ENCODE measurements at regions not wholly inside any gene's neighbourhood (a gene's known extent, or its start where the extent isn't known, plus 50 kb on each side); places are given as distances from the start of the nearest gene placed in this dataset.

GRCh38 chr13:50319635-50320255 lies 304.5 kb downstream of the KCNRG start:
- DNase-seq (ENCODE audit: low spot score) = no peak

- no peak for DNase-seq (ENCODE audit: low spot score)
Measured at GRCh38 chr13:50320271-50320862, 305.1 kb downstream of the KCNRG start.

- no peak for DNase-seq (ENCODE audit: low spot score)
Measured at GRCh38 chr13:50322006-50322405, 306.8 kb downstream of the KCNRG start.

- no peak for DNase-seq (ENCODE audit: low spot score)
Measured at GRCh38 chr13:50323440-50324065, 308.3 kb downstream of the KCNRG start.

- no peak for DNase-seq (ENCODE audit: low spot score)
Measured at GRCh38 chr13:50326271-50326670, 311.0 kb downstream of the KCNRG start.

- no peak for DNase-seq (ENCODE audit: low spot score)
Measured at GRCh38 chr13:50326811-50327210, 311.6 kb downstream of the KCNRG start.

- no peak for DNase-seq (ENCODE audit: low spot score)
Measured at GRCh38 chr13:50334115-50334778, 319.0 kb downstream of the KCNRG start.

- DNase-seq (ENCODE audit: low spot score) = no peak
Measured at GRCh38 chr13:50334944-50335343, 319.7 kb downstream of the KCNRG start.

GRCh38 chr13:50339271-50339670 lies 324.0 kb downstream of the KCNRG start:
- DNase-seq (ENCODE audit: low spot score) = no peak

- DNase-seq (ENCODE audit: low spot score) = no peak
Measured at GRCh38 chr13:50340146-50340545, 324.9 kb downstream of the KCNRG start.

- no peak for DNase-seq (ENCODE audit: low spot score)
Measured at GRCh38 chr13:50340551-50341287, 325.5 kb downstream of the KCNRG start.

GRCh38 chr13:50341526-50341925 lies 326.3 kb downstream of the KCNRG start:
- no peak for DNase-seq (ENCODE audit: low spot score)

- no peak for DNase-seq (ENCODE audit: low spot score)
Measured at GRCh38 chr13:50344717-50345116, 329.5 kb downstream of the KCNRG start.

- no peak for DNase-seq (ENCODE audit: low spot score)
Measured at GRCh38 chr13:50345804-50346203, 330.6 kb downstream of the KCNRG start.

GRCh38 chr13:50348371-50348770 lies 333.1 kb downstream of the KCNRG start:
- DNase-seq (ENCODE audit: low spot score) = no peak

- no peak for DNase-seq (ENCODE audit: low spot score)
Measured at GRCh38 chr13:50352720-50353480, 337.7 kb downstream of the KCNRG start.

- DNase-seq (ENCODE audit: low spot score) = no peak
Measured at GRCh38 chr13:50353651-50354415, 338.6 kb downstream of the KCNRG start.

- DNase-seq (ENCODE audit: low spot score) = peak; percentile 55
Measured at GRCh38 chr13:50355797-50356196, 340.6 kb downstream of the KCNRG start.

GRCh38 chr13:50357136-50357535 lies 341.9 kb downstream of the KCNRG start:
- no peak for DNase-seq (ENCODE audit: low spot score)

GRCh38 chr13:50357586-50358118 lies 342.4 kb downstream of the KCNRG start:
- DNase-seq (ENCODE audit: low spot score) = no peak
